ENCODE measurements at regions not wholly inside any gene's neighbourhood (a gene's known extent, or its start where the extent isn't known, plus 50 kb on each side); places are given as distances from the start of the nearest gene placed in this dataset.
"Not testable (repeated sequence)": the region's sequence is repeated elsewhere in the genome, so short reads cannot be mapped to it uniquely, and the experiment has no call there.

DNA sequence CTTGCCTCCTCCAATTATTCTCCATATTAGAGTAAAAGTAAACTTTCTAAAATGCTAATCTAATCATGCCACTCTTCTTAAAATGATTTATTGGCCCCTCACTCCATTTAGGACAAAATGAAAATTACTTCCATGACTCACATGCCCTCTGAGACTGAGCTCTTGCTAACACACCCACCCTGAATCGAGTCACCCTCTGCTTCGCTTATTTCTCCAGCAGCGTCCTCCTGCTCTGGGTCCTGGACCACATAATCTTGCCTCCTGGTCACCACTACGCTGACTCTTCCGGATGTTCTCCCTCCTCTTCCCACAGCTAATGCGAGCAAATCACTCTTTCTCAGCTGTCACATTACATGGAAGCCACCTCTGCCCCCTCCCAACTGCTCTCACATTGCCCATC is 384.0 kb upstream of the FZD8 start:
- H3K9ac ChIP-seq (ENCODE audit: low read length), result no peak overlapping the region
- no peak overlapping the region for H3K27ac ChIP-seq (ENCODE audit: low read depth, low read length)
- no peaks in the 10 kb centered on the region for H3K27me3 ChIP-seq (ENCODE audit: control insufficient read depth, insufficient read depth, low read length)
- no peaks in the 10 kb centered on the region for H3K4me1 ChIP-seq (ENCODE audit: control insufficient read depth, insufficient read depth, low read length)
- H3K36me3 ChIP-seq (ENCODE audit: control insufficient read depth, insufficient read depth, low read length), result no peaks in the 10 kb centered on the region
- H3K4me3 ChIP-seq (ENCODE audit: low read length), result no peak overlapping the region

DNA sequence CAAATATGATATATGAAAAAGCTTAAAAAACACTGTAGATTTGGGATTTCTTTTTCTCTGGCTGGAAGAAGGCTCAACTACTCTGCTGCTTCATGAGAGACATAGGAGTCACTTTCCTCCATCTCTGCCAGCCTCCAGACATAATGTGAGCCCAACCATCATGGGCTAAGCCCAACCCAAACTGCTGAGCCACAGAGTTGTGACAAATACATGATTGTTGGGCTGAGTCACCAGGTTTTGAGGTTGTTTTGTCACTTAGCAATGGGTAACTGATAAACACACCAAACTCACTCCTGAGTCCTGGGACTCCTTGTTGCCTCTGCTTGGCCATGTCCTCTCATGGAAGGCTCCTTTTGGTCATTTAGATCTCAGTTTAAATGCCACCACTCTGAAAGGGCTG is 381.8 kb upstream of the FZD8 start:
- Histone ChIP-seq H3K27ac (ENCODE audit: low read depth, low read length) (no peak overlapping the region), H3K4me1 (ENCODE audit: control insufficient read depth, insufficient read depth, low read length) (no peaks in the 10 kb centered on the region), H3K36me3 (ENCODE audit: control insufficient read depth, insufficient read depth, low read length) (no peaks in the 10 kb centered on the region), H3K4me3 (ENCODE audit: low read length) (no peak overlapping the region), H3K27me3 (ENCODE audit: control insufficient read depth, insufficient read depth, low read length) (no peaks in the 10 kb centered on the region), H3K9ac (ENCODE audit: low read length) (no peak overlapping the region)

DNA sequence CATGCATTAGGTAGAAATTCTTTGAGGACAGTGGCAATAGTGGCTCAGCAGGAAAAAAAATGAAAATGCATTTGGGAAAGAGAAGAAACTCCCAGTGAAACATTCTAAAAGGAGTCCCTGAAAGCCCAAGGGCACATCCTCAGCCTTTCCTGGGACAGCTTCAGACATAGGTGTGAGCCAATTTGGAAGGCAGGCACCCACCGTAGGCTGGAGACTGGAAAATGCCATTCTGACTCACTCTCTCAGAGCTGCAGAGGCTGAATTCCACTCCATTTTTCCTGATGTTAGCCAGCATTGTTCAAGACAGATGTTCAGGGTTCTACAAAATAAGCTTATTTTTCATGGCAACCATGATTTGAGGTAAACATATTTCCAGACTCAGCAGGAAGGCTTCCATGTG is 379.0 kb upstream of the FZD8 start:
- H3K27ac ChIP-seq (ENCODE audit: low read depth, low read length), result no peak overlapping the region
- no peak overlapping the region for H3K9ac ChIP-seq (ENCODE audit: low read length)
- no peaks in the 10 kb centered on the region for H3K36me3 ChIP-seq (ENCODE audit: control insufficient read depth, insufficient read depth, low read length)
- H3K4me1 ChIP-seq (ENCODE audit: control insufficient read depth, insufficient read depth, low read length), result no peaks in the 10 kb centered on the region
- H3K27me3 ChIP-seq (ENCODE audit: control insufficient read depth, insufficient read depth, low read length), result no peaks in the 10 kb centered on the region
- H3K4me3 ChIP-seq (ENCODE audit: low read length), result no peak overlapping the region

DNA sequence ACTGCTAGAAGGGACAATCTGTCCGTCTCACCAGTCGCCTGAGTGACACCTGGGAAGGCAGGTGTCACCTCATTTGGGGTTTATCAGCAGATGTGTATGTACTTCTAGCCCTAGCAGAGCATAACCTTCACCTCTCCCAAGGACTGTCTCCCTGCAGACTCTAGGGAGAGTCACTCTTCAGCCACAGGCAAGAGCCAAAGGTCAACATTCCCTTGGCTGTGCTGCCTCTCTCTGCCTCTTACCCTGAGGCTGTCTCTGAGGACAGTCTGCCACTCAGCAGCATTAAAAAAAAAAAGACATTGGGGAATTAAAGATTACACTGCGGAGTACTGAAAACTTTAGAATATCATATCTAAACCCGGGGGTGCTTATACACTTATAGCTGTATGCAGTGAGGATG is 377.7 kb upstream of the FZD8 start:
- H3K4me3 ChIP-seq (ENCODE audit: low read length), result no peak overlapping the region
- H3K36me3 ChIP-seq (ENCODE audit: control insufficient read depth, insufficient read depth, low read length), result no peaks in the 10 kb centered on the region
- no peaks in the 10 kb centered on the region for H3K4me1 ChIP-seq (ENCODE audit: control insufficient read depth, insufficient read depth, low read length)
- no peak overlapping the region for H3K9ac ChIP-seq (ENCODE audit: low read length)
- H3K27ac ChIP-seq (ENCODE audit: low read depth, low read length), result no peak overlapping the region
- no peaks in the 10 kb centered on the region for H3K27me3 ChIP-seq (ENCODE audit: control insufficient read depth, insufficient read depth, low read length)

DNA sequence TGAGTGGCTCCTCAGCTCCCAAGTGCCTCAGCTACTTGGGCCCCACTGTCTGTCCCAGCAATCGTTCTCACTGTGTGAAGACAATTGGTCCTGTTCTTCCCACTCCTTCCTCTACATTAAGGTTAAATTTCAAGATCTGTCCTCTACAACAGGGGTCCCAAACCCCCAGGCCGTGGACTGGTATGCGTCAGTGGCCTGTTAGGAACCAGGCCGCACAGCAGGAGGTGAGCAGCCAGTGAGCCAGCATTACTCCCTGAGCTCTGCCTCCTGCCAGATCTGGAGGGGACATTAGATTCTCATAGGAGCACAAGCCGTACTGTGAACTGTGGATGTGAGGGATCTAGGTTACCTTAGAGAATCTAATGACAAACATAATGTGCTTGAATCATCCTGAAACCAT is 376.9 kb upstream of the FZD8 start:
- Histone ChIP-seq H3K36me3 (ENCODE audit: control insufficient read depth, insufficient read depth, low read length) (no peaks in the 10 kb centered on the region), H3K4me1 (ENCODE audit: control insufficient read depth, insufficient read depth, low read length) (no peaks in the 10 kb centered on the region), H3K9ac (ENCODE audit: low read length) (no peak overlapping the region), H3K27ac (ENCODE audit: low read depth, low read length) (no peak overlapping the region), H3K27me3 (ENCODE audit: control insufficient read depth, insufficient read depth, low read length) (no peaks in the 10 kb centered on the region), H3K4me3 (ENCODE audit: low read length) (no peak overlapping the region)

DNA sequence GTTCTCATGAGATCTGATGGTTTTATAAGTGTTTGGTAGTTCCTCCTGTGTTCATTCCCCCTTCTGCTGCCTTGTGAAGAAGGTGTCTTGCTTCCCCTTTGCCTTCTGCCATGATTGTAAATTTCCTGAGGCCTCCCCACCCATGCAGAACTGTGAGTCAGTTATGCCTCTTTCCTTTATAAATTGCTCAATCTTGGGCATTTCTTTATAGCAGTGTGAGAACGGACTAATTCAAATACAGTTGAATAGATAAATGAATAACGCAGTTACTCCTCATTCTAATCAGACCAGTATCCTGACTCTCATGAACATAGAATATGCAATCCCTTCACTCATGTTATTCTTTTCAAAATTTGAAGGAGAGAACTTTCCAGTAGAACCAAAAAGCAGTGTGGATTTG is 375.0 kb upstream of the FZD8 start:
- Histone ChIP-seq H3K9ac (ENCODE audit: low read length) (no peak overlapping the region), H3K4me1 (ENCODE audit: control insufficient read depth, insufficient read depth, low read length) (no peaks in the 10 kb centered on the region), H3K27ac (ENCODE audit: low read depth, low read length) (no peak overlapping the region), H3K4me3 (ENCODE audit: low read length) (no peak overlapping the region), H3K36me3 (ENCODE audit: control insufficient read depth, insufficient read depth, low read length) (no peaks in the 10 kb centered on the region), H3K27me3 (ENCODE audit: control insufficient read depth, insufficient read depth, low read length) (no peaks in the 10 kb centered on the region)

DNA sequence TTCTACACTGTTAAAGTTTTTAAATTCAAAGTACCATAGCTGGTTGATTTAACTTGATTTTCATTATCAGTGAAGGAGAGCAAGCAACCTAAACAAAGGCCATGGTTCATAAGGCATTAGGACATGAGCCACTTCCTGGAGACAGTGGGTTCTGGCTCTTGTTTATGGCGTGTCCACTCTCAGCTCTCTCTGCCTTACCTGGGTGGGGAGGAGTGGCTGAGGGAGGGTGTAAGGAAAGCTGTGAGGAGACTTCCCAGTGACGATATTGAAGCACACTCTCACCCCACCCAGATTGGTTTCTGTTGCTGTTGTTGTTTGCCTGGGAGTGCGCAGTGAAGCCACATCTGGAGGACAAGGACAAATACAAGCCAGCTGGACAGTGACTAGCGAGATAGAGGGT is 365.3 kb upstream of the FZD8 start:
- Histone ChIP-seq H3K4me3 (ENCODE audit: low read length) (no peak overlapping the region), H3K27ac (ENCODE audit: low read depth, low read length) (no peak overlapping the region), H3K36me3 (ENCODE audit: control insufficient read depth, insufficient read depth, low read length) (no peaks in the 10 kb centered on the region), H3K4me1 (ENCODE audit: control insufficient read depth, insufficient read depth, low read length) (no peaks in the 10 kb centered on the region), H3K27me3 (ENCODE audit: control insufficient read depth, insufficient read depth, low read length) (no peaks in the 10 kb centered on the region), H3K9ac (ENCODE audit: low read length) (no peak overlapping the region)

DNA sequence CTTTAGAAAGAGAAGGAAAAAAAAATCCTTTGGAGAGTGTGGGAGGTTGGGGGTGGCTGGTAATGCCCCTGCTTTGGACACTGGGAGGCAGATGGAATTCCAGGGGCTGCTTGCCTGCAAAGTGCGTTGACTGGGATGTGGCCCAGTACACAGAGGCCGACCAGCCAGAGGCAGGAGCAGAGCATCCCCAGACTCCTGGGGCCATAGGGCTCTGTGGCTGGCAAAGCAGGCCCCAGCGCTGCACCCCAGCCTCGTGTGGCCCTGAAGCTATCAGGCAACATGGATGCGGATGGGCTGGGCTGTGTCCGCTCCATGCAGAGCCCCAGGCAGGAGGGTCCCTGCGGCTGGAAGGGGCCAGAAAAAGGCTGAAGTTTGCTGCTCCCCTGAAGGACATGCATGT is 361.6 kb upstream of the FZD8 start:
- Histone ChIP-seq H3K27ac (ENCODE audit: low read depth, low read length) (no peak overlapping the region), H3K36me3 (ENCODE audit: control insufficient read depth, insufficient read depth, low read length) (no peaks in the 10 kb centered on the region), H3K4me3 (ENCODE audit: low read length) (no peak overlapping the region), H3K27me3 (ENCODE audit: control insufficient read depth, insufficient read depth, low read length) (no peaks in the 10 kb centered on the region), H3K9ac (ENCODE audit: low read length) (no peak overlapping the region), H3K4me1 (ENCODE audit: control insufficient read depth, insufficient read depth, low read length) (no peaks in the 10 kb centered on the region)

DNA sequence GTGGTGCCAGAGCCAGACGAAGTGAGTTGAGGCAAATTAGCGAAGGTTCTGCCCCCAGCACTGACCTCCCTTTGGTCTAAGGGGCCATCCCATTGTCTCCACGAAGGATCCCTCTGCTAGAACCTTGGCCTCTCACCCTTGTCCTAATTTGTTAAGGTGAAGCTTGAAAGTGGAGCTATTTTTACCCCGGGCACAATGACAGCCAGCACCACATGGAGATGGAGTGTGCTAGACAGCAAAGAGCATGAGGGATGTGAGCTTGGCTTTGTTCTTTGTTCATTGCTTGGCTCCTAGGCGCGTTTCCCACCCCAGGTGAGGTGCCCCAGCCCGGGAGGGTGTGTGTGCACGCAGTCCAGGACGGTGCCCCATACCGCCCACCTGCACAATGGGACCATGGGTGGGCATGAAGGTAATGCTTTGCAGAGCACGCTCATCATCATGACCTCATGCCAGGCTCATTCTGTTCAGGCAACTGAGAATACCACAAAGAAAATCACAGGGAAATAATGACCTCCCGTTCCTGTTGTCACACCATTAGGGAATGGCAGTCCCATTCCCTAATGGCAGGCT is 361.0 kb upstream of the FZD8 start:
- Histone ChIP-seq H3K4me1 (ENCODE audit: control insufficient read depth, insufficient read depth, low read length) (no peaks in the 10 kb centered on the region), H3K36me3 (ENCODE audit: control insufficient read depth, insufficient read depth, low read length) (no peaks in the 10 kb centered on the region), H3K9ac (ENCODE audit: low read length) (no peak overlapping the region), H3K27me3 (ENCODE audit: control insufficient read depth, insufficient read depth, low read length) (no peaks in the 10 kb centered on the region), H3K4me3 (ENCODE audit: low read length) (no peak overlapping the region), H3K27ac (ENCODE audit: low read depth, low read length) (no peak overlapping the region)

DNA sequence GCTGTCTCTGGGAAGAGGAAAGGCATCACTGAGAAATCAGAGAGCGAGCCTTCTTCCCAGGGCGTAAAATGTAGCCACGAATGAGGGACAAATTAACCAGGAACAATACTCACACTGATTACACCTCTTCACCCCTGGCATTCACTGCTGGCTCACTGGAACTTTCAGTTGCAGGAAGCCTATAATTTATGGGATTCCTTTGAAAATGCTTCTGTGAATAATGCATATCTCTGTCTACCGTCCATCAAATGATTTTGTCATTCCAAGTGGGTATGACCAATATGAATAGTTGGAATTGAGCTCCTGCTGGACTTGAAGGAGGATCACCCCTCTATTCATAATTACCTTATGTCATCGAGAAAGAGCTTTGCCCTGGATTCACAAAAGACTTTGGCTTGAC is 360.3 kb upstream of the FZD8 start:
- no peaks in the 10 kb centered on the region for H3K4me1 ChIP-seq (ENCODE audit: control insufficient read depth, insufficient read depth, low read length)
- no peak overlapping the region for H3K9ac ChIP-seq (ENCODE audit: low read length)
- H3K27ac ChIP-seq (ENCODE audit: low read depth, low read length), result no peak overlapping the region
- no peak overlapping the region for H3K4me3 ChIP-seq (ENCODE audit: low read length)
- H3K36me3 ChIP-seq (ENCODE audit: control insufficient read depth, insufficient read depth, low read length), result no peaks in the 10 kb centered on the region
- no peaks in the 10 kb centered on the region for H3K27me3 ChIP-seq (ENCODE audit: control insufficient read depth, insufficient read depth, low read length)

DNA sequence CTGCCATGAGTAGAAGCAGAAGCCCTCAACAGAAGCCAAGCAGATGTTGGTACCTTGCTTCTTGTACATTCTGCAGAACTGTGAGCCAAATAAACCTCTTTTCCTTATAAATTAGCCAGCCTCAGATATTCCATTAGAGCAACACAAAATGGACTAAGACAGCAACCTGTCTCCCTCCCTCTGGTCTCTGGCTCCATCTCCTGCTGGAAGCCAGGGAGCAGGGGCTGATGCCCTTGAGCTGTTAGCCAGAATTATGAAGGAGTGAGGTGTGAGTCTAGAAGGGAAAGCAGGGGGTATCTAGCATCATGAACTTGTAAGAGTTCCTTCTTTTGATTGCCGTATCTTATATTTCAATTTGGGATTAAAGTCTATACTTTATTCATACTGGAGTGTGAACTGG is 358.7 kb upstream of the FZD8 start:
- not testable (repeated sequence) for H3K4me1 ChIP-seq (ENCODE audit: control insufficient read depth, insufficient read depth, low read length); H3K27me3 ChIP-seq (ENCODE audit: control insufficient read depth, insufficient read depth, low read length); H3K4me3 ChIP-seq (ENCODE audit: low read length); H3K36me3 ChIP-seq (ENCODE audit: control insufficient read depth, insufficient read depth, low read length); H3K9ac ChIP-seq (ENCODE audit: low read length); H3K27ac ChIP-seq (ENCODE audit: low read depth, low read length)

DNA sequence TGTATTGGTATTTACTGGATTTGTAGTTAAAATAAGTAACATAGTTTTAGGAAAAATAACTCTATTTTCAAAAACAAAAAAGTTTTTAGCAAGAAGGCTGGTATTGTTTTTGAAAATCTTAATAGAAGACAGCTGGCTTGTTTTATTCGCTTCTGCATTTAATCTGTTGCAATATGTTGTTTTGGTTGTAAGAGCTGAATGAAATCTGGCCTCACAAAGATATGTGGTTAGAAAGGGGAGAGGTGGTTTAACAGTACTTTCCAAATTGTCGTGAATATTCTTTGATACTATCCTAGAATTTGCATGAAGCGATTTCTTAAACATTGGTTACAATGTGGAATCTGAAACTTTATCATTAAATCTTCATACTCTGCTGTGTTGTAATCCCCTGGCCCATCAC is 355.9 kb upstream of the FZD8 start:
- Histone ChIP-seq H3K4me1 (ENCODE audit: control insufficient read depth, insufficient read depth, low read length) (no peaks in the 10 kb centered on the region), H3K4me3 (ENCODE audit: low read length) (no peak overlapping the region), H3K9ac (ENCODE audit: low read length) (no peak overlapping the region), H3K36me3 (ENCODE audit: control insufficient read depth, insufficient read depth, low read length) (no peaks in the 10 kb centered on the region), H3K27ac (ENCODE audit: low read depth, low read length) (no peak overlapping the region), H3K27me3 (ENCODE audit: control insufficient read depth, insufficient read depth, low read length) (no peaks in the 10 kb centered on the region)

DNA sequence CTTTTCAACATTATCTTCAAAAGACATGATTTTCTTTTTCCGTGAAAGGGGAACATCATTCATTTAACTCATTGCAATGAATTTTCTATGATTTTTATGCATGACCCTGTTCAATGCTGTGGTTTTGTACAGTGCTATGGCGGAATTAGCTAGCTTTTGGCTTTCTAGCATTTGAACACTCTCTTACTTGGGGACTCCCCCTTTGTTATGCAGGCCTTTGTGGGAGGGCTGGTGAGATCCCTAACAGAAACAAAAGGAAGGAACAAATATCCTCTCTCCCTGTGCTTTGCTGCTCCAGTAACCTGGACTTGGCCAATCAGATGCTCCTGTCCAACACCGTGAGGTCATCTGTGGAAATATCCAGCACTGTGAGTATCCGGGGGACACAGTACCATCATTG is 353.4 kb upstream of the FZD8 start:
- no peak overlapping the region for H3K4me3 ChIP-seq (ENCODE audit: low read length)
- H3K27me3 ChIP-seq (ENCODE audit: control insufficient read depth, insufficient read depth, low read length), result no peaks in the 10 kb centered on the region
- H3K4me1 ChIP-seq (ENCODE audit: control insufficient read depth, insufficient read depth, low read length), result no peaks in the 10 kb centered on the region
- no peak overlapping the region for H3K9ac ChIP-seq (ENCODE audit: low read length)
- H3K27ac ChIP-seq (ENCODE audit: low read depth, low read length), result no peak overlapping the region
- no peaks in the 10 kb centered on the region for H3K36me3 ChIP-seq (ENCODE audit: control insufficient read depth, insufficient read depth, low read length)

Measured in rectal smooth muscle tissue (tissue), 1 donor.